GM12878 (cell line): ENCODE measurements at regions not wholly inside any gene's neighbourhood (a gene's known extent, or its start where the extent isn't known, plus 50 kb on each side); places are given as distances from the start of the nearest gene placed in this dataset.

Experiments
- ATAC-seq: fragments of 200-7000 bp; cut with Tn5 transposase; 3 replicates; pipeline ENCODE4 v1.9.1; 2020; ENCODE audit warnings: mild to moderate bottlenecking, moderate library complexity
- BruUV-seq: library from RNA; stranded (reverse); fragments of 400-500 nt; replicated peaks from 2 replicates; lab custom pipeline; 2021; lab: Mats Ljungman, UMichigan
- CTCF ChIA-PET: fragments of 300-600 bp; sonication (Branson Sonifier 250); formaldehyde crosslinking; extraction: SDS; loops from one replicate; lab custom pipeline; 2021; ENCODE audit warnings: inconsistent platforms; lab: Yijun Ruan, JAX
- POLR2A ChIA-PET: fragments of 350-600 bp; formaldehyde crosslinking; extraction: SDS; loops from one replicate; lab custom pipeline; 2021; ENCODE audit warnings: inconsistent platforms; lab: Charles Lee
- RAD21 ChIA-PET: fragments of 300-600 bp; sonication (Branson Sonifier 250); formaldehyde crosslinking; loops from one replicate; lab custom pipeline; 2023; ENCODE audit warnings: antibody characterized with exemption; ENCODE audit not compliant: unreplicated experiment; lab: Charles Lee
- SMC1A ChIA-PET: fragments of 300-600 bp; sonication (Branson Sonifier 250); formaldehyde crosslinking; loops from one replicate; lab custom pipeline; 2023; ENCODE audit not compliant: unreplicated experiment, uncharacterized antibody; lab: Charles Lee
- DNase-seq: peaks from one replicate; pipeline ENCODE4 v3.0.0-alpha.2; 2011; ENCODE audit warnings: low read depth, low spot score
- FAIRE-seq: peaks from 3 replicates; lab custom pipeline; 2011; peaks lifted over from hg19 to GRCh38; lab: Jason Lieb, UNC
- H2AFZ ChIP-seq: 2 replicates; pipeline ENCODE4 v1.6.0; 2011; ENCODE audit warnings: low read depth, low read length, control low read depth; ENCODE audit not compliant: control insufficient read depth
- H3K27ac ChIP-seq: 2 replicates; pipeline ENCODE4 v1.5.1; 2011; ENCODE audit warnings: control low read depth; ENCODE audit not compliant: control insufficient read depth, insufficient read depth
- H3K27me3 ChIP-seq, 2 experiments: replicated peaks in 1 of 2; 2 replicates each; pipeline versions ENCODE4 v1.6.0 to v1.6.1; 2011; ENCODE audit warnings: low read length in 1 of 2; ENCODE audit not compliant: control insufficient read depth in 2 of 2, insufficient read depth in 2 of 2
- H3K36me3 ChIP-seq, 2 experiments: 2 replicates each; pipeline ENCODE4 v1.5.1; 2011; ENCODE audit warnings: low read length in 1 of 2; ENCODE audit not compliant: control insufficient read depth in 2 of 2, insufficient read depth in 2 of 2
- H3K4me1 ChIP-seq: 2 replicates; pipeline ENCODE4 v1.6.1; 2011; ENCODE audit warnings: mild to moderate bottlenecking, low read length, moderate library complexity, mixed read lengths; ENCODE audit not compliant: control insufficient read depth, insufficient read depth
- H3K4me2 ChIP-seq: 2 replicates; pipeline ENCODE4 v1.6.0; 2011; ENCODE audit warnings: control low read depth; ENCODE audit not compliant: control insufficient read depth, insufficient read depth
- H3K4me3 ChIP-seq: fragments of 200-600 bp; sonication (generic); 2 replicates; pipeline ENCODE4 v1.5.1; 2016
- H3K79me2 ChIP-seq: 2 replicates; pipeline ENCODE4 v1.6.0; 2011; ENCODE audit warnings: low read length; ENCODE audit not compliant: control insufficient read depth, insufficient read depth
- H3K9ac ChIP-seq: 2 replicates; pipeline ENCODE4 v1.8.0; 2011; ENCODE audit warnings: low read length, control low read depth, mixed read lengths; ENCODE audit not compliant: control insufficient read depth, insufficient read depth
- H3K9me3 ChIP-seq: replicated peaks from 3 replicates; pipeline ENCODE4 v1.5.1; 2011; ENCODE audit warnings: mild to moderate bottlenecking, low read length; ENCODE audit not compliant: control insufficient read depth, insufficient read depth
- H4K20me1 ChIP-seq: 2 replicates; pipeline ENCODE4 v1.6.0; 2011; ENCODE audit not compliant: control insufficient read depth, insufficient read depth
- ASH2L ChIP-seq: fragments of 300-600, 200-600 bp; sonication (generic); IDR thresholded peaks from 2 replicates; pipeline ENCODE4 v1.6.1; 2017; ENCODE audit warnings: low read depth, mild to moderate bottlenecking, borderline replicate concordance
- BCLAF1 ChIP-seq: fragments of 450-650 bp; IDR thresholded peaks from 2 replicates; pipeline ENCODE4 v1.6.1; 2017; ENCODE audit warnings: antibody characterized with exemption, mild to moderate bottlenecking, moderate library complexity
- CBX5 ChIP-seq: sonication (generic); IDR thresholded peaks from 2 replicates; pipeline ENCODE4 v1.6.1; 2016; ENCODE audit warnings: low read depth, moderate library complexity, mild to moderate bottlenecking, inconsistent platforms
- CREB1 ChIP-seq: IDR thresholded peaks from 2 replicates; pipeline ENCODE4 v1.6.1; 2012; ENCODE audit warnings: low read depth, mild to moderate bottlenecking, inconsistent platforms
- CREM ChIP-seq: IDR thresholded peaks from 2 replicates; pipeline ENCODE4 v1.6.1; 2014; ENCODE audit warnings: antibody characterized with exemption, low read depth
- ESRRA ChIP-seq: IDR thresholded peaks from 2 replicates; pipeline ENCODE4 v1.6.1; 2012; ENCODE audit warnings: mild to moderate bottlenecking, low read length, improper control_type of control experiment
- ETV6 ChIP-seq, 2 experiments: fragments of 450-650 bp in 1 of 2; IDR thresholded peaks in 1 of 2; conservative IDR thresholded peaks in 1 of 2; 2 replicates each; pipeline ENCODE4 v1.6.1; 2014; ENCODE audit warnings: antibody characterized with exemption in 1 of 2, borderline replicate concordance in 1 of 2, low read depth in 1 of 2, mild to moderate bottlenecking in 1 of 2, moderate library complexity in 1 of 2
- FOS ChIP-seq: IDR thresholded peaks from 3 replicates; pipeline ENCODE4 v1.6.1; 2011; ENCODE audit warnings: borderline replicate concordance; ENCODE audit not compliant: insufficient read length; ENCODE audit errors: extremely low read depth
- HCFC1 ChIP-seq: fragments of 150-350 bp; IDR thresholded peaks from 2 replicates; pipeline ENCODE4 v1.6.1; 2014; ENCODE audit warnings: low read length
- KAT2A ChIP-seq: conservative IDR thresholded peaks from 2 replicates; pipeline ENCODE4 v1.6.1; 2011; ENCODE audit warnings: low read depth, low read length; ENCODE audit not compliant: control insufficient read depth
- MLLT1 ChIP-seq: fragments of 450-650 bp; IDR thresholded peaks from 2 replicates; pipeline ENCODE4 v1.6.1; 2016; ENCODE audit warnings: mild to moderate bottlenecking
- MTA3 ChIP-seq: IDR thresholded peaks from 2 replicates; pipeline ENCODE4 v1.6.1; 2012; ENCODE audit warnings: low read length, inconsistent platforms, borderline replicate concordance
- NFYB ChIP-seq: IDR thresholded peaks from 2 replicates; pipeline ENCODE4 v1.6.1; 2011; ENCODE audit warnings: low read depth, mild to moderate bottlenecking, low read length, improper control_type of control experiment, moderate library complexity; ENCODE audit not compliant: insufficient read depth
- NR2C2 ChIP-seq: IDR thresholded peaks from 2 replicates; pipeline ENCODE4 v1.6.1; 2011; ENCODE audit warnings: borderline replicate concordance, low read depth; ENCODE audit not compliant: control insufficient read depth, insufficient read length
- RCOR1 ChIP-seq: conservative IDR thresholded peaks from 2 replicates; pipeline ENCODE4 v1.6.1; 2012; ENCODE audit warnings: low read depth, low read length, improper control_type of control experiment
- SRF ChIP-seq, 2 experiments: IDR thresholded peaks; 2 replicates each; pipeline ENCODE4 v1.6.1; 2011; ENCODE audit warnings: low read depth in 2 of 2, low read length in 2 of 2, mild to moderate bottlenecking in 1 of 2, moderate library complexity in 1 of 2
- USF1 ChIP-seq: IDR thresholded peaks from 2 replicates; pipeline ENCODE4 v1.6.1; 2011; ENCODE audit warnings: borderline replicate concordance, low read depth, mild to moderate bottlenecking, moderate library complexity, mixed read lengths, low read length; ENCODE audit not compliant: insufficient read depth; ENCODE audit errors: extremely low read length
- ZNF384 ChIP-seq: IDR thresholded peaks from 2 replicates; pipeline ENCODE4 v1.6.1; 2012; ENCODE audit warnings: low read depth, mild to moderate bottlenecking, low read length, improper control_type of control experiment, borderline replicate concordance
- ZSCAN29 ChIP-seq: fragments of 450-650 bp; IDR thresholded peaks from 2 replicates; pipeline ENCODE4 v1.6.1; 2017; ENCODE audit warnings: mild to moderate bottlenecking, moderate library complexity
- ZZZ3 ChIP-seq: IDR thresholded peaks from 2 replicates; pipeline ENCODE4 v1.6.1; 2011; ENCODE audit warnings: low read depth; ENCODE audit not compliant: control insufficient read depth, insufficient read length
- WGBS: methylation state at CpG from one replicate; pipeline ENCODE4 v1.1.6; 2016; ENCODE audit warnings: low lambda C conversion rate; ENCODE audit not compliant: insufficient replicate concordance, insufficient coverage; ENCODE audit errors: missing lambda C conversion rate; 5-methylcytosine and 5-hydroxymethylcytosine counted together
- in situ Hi-C: fragments of 300-500 bp; cut with MboI; formaldehyde crosslinking; loops from 9 replicates; pipeline ENCODE4 v1.14.3; 2018; ENCODE audit warnings: mixed read lengths
- intact Hi-C: fragments of 100-400 bp; cut with micrococcal nuclease; formaldehyde crosslinking; loops from one replicate; pipeline ENCODE4 v1.14.2; 2022; ENCODE audit not compliant: unreplicated experiment

GRCh38 chr9:38342532-38342931 is 50.0 kb upstream of the ALDH1B1 start (continued):
- no peak for TF ChIP-seq BCLAF1
- TF ChIP-seq ZSCAN29: no peak
- TF ChIP-seq USF1: no peak
- no peak for TF ChIP-seq MLLT1
- TF ChIP-seq RCOR1: no peak
- TF ChIP-seq ZNF384: no peak

- no peak overlapping the region for H3K4me2 ChIP-seq
- no peak overlapping the region for H3K4me3 ChIP-seq
- H4K20me1 ChIP-seq: no peaks in the 10 kb centered on the region
- H3K36me3 ChIP-seq: no peaks in the 10 kb centered on the region
- POLR2A ChIA-PET: no interaction called here
- WGBS: 39% methylated on average over 4 of the region's 4 CpGs
- no peak overlapping the region for H3K27ac ChIP-seq
- SMC1A ChIA-PET: interaction anchor here (1.8 kb wide), 1 partner anchor 8 kb away, joined by 10 read pairs; no protein-coding TSS in a partner anchor
- H3K27me3 ChIP-seq: no peaks in the 10 kb centered on the region; a peak in 1 of 4 replicates
- RAD21 ChIA-PET: no interaction called here
- ATAC-seq (no peak), FAIRE-seq (no peak), DNase-seq (no peak)
- no peaks in the 10 kb centered on the region; the same call in 2 of the 3 replicates for H3K9me3 ChIP-seq
- H3K4me1 ChIP-seq: no peaks in the 10 kb centered on the region
- intact Hi-C loops: no loop called here
- H3K79me2 ChIP-seq: no peaks in the 10 kb centered on the region
- no peak overlapping the region for H3K9ac ChIP-seq
- in situ Hi-C loops: no loop called here
- BruUV-seq: no TSS peak
- no peak overlapping the region for H2AFZ ChIP-seq
- CTCF ChIA-PET: interaction anchor here (1.3 kb wide), 1 partner anchor 13 kb away, joined by 3 read pairs; no protein-coding TSS in a partner anchor
- TF ChIP-seq HCFC1 (no peak), ESRRA (no peak), CREB1 (no peak), ASH2L (no peak), FOS (no peak), ZZZ3 (no peak), KAT2A (no peak), ETV6 (conservative IDR thresholded peaks at IDR 0.05 in 1 of 2, IDR thresholded peaks at IDR 0.05 in 1 of 2; ENCODE audit: borderline replicate concordance in 1 of 2, low read depth in 1 of 2) (no peak), CREM (no peak), SRF (IDR thresholded peaks at IDR 0.05; ENCODE audit: low read depth in 2 of 2, low read length in 2 of 2) (no peak), MTA3 (no peak), NR2C2 (no peak), NFYB (no peak), CBX5 (no peak)
These were observed 50.4 kb upstream of the ALDH1B1 start for GRCh38 chr9:38342096-38342495.
